HEK293 (cell line): ENCODE measurements at regions not wholly inside any gene's neighbourhood (a gene's known extent, or its start where the extent isn't known, plus 50 kb on each side); places are given as distances from the start of the nearest gene placed in this dataset.

Source experiments
- CTCF ChIA-PET: fragments of 350-600 bp; formaldehyde crosslinking; extraction: SDS; loops from one replicate; lab custom pipeline; 2021; ENCODE audit warnings: antibody characterized with exemption; lab: Yijun Ruan, JAX
- POLR2A ChIA-PET: fragments of 300-600 bp; formaldehyde crosslinking; extraction: SDS; loops from one replicate; lab custom pipeline; 2020; ENCODE audit warnings: antibody characterized with exemption, inconsistent platforms; lab: Yijun Ruan, JAX
- H3K27ac ChIP-seq: fragments of 200-500 bp; sonication (Bioruptor generic); 2 replicates; pipeline ENCODE4 v1.5.1; 2014; ENCODE audit warnings: low read depth, low read length, control low read depth, inconsistent platforms; ENCODE audit errors: extremely low read depth
- H3K36me3 ChIP-seq, 2 experiments: fragments of 200-500 bp in 1 of 2; sonication (Bioruptor generic) in 1 of 2; 1 replicate in 1 of 2; 2 replicates in 1 of 2; pipeline ENCODE4 v1.5.1; 2014 to 2017; ENCODE audit warnings: inconsistent platforms in 2 of 2, low read length in 2 of 2; ENCODE audit not compliant: control insufficient read depth in 2 of 2, insufficient read depth in 1 of 2
- H3K4me1 ChIP-seq: fragments of 200-500 bp; sonication (Bioruptor generic); 2 replicates; pipeline ENCODE4 v1.5.1; 2014; ENCODE audit warnings: mild to moderate bottlenecking, low read length, inconsistent platforms; ENCODE audit not compliant: control insufficient read depth, insufficient read depth
- H3K4me3 ChIP-seq: 2 replicates; pipeline ENCODE4 v1.5.1; 2011; ENCODE audit warnings: low read depth, mild to moderate bottlenecking, control low read depth, low read length, moderate library complexity
- H3K9me3 ChIP-seq: fragments of 200-500 bp; sonication (Bioruptor generic); 2 replicates; pipeline ENCODE4 v1.5.1; 2014; ENCODE audit warnings: low read depth, low read length, inconsistent platforms; ENCODE audit not compliant: control insufficient read depth, insufficient read depth
- MYNN ChIP-seq: fragments of 450-650 bp; formaldehyde crosslinking; IDR thresholded peaks from 2 replicates; pipeline ENCODE4 v1.5.1; 2016; ENCODE audit warnings: missing biosample characterization, missing genetic modification characterization, borderline replicate concordance
- PATZ1 ChIP-seq: fragments of 450-650 bp; formaldehyde crosslinking; IDR thresholded peaks from 2 replicates; pipeline ENCODE4 v1.5.1; 2016; ENCODE audit warnings: missing biosample characterization, missing genetic modification characterization
- SETDB1 ChIP-seq: IDR thresholded peaks from one replicate; pipeline ENCODE4 v1.6.1; 2017; ENCODE audit warnings: mild to moderate bottlenecking, low read length, moderate library complexity, mixed read lengths; ENCODE audit not compliant: insufficient read length
- TSHZ1 ChIP-seq: fragments of 450-650 bp; formaldehyde crosslinking; IDR thresholded peaks from 2 replicates; pipeline ENCODE4 v1.5.1; 2016; ENCODE audit warnings: missing biosample characterization, missing genetic modification characterization, borderline replicate concordance
- ZBTB21 ChIP-seq: fragments of 450-650 bp; formaldehyde crosslinking; IDR thresholded peaks from 2 replicates; pipeline ENCODE4 v1.5.1; 2017; ENCODE audit warnings: missing biosample characterization, missing genetic modification characterization
- ZBTB7A ChIP-seq: fragments of 450-650 bp; formaldehyde crosslinking; IDR thresholded peaks from 2 replicates; pipeline ENCODE4 v1.5.1; 2016; ENCODE audit warnings: low read depth, missing biosample characterization, missing genetic modification characterization
- ZNF114 ChIP-seq: fragments of 450-650 bp; formaldehyde crosslinking; IDR thresholded peaks from 2 replicates; pipeline ENCODE4 v1.5.0; 2017; ENCODE audit warnings: missing biosample characterization, missing genetic modification characterization
- ZNF184 ChIP-seq: fragments of 450-650 bp; IDR thresholded peaks from 2 replicates; pipeline ENCODE4 v1.5.1; 2018; ENCODE audit warnings: missing biosample characterization, mild to moderate bottlenecking, missing genetic modification characterization
- ZNF221 ChIP-seq: fragments of 450-650 bp; formaldehyde crosslinking; IDR thresholded peaks from 2 replicates; pipeline ENCODE4 v1.5.1; 2017; ENCODE audit warnings: missing biosample characterization, missing genetic modification characterization, borderline replicate concordance
- ZNF341 ChIP-seq: fragments of 450-650 bp; formaldehyde crosslinking; IDR thresholded peaks from 2 replicates; pipeline ENCODE4; 2016; ENCODE audit warnings: low read depth, missing biosample characterization, missing genetic modification characterization
- ZNF366 ChIP-seq: fragments of 450-650 bp; formaldehyde crosslinking; conservative IDR thresholded peaks from 2 replicates; pipeline ENCODE4 v1.5.1; 2016; ENCODE audit warnings: missing biosample characterization, missing genetic modification characterization
- ZNF501 ChIP-seq: fragments of 450-650 bp; formaldehyde crosslinking; IDR thresholded peaks from 2 replicates; pipeline ENCODE4 v1.5.1; 2016; ENCODE audit warnings: missing biosample characterization, missing genetic modification characterization
- ZNF558 ChIP-seq: fragments of 450-650 bp; formaldehyde crosslinking; IDR thresholded peaks from 2 replicates; pipeline ENCODE4 v1.5.1; 2016; ENCODE audit warnings: missing biosample characterization, missing genetic modification characterization
- ZNF610 ChIP-seq: fragments of 450-650 bp; formaldehyde crosslinking; IDR thresholded peaks from 2 replicates; pipeline ENCODE4 v1.5.1; 2016; ENCODE audit warnings: missing biosample characterization, missing genetic modification characterization, borderline replicate concordance
- ZNF692 ChIP-seq: fragments of 450-650 bp; formaldehyde crosslinking; IDR thresholded peaks from 2 replicates; pipeline ENCODE4 v1.5.1; 2016; ENCODE audit warnings: missing biosample characterization, missing genetic modification characterization
- ZNF747 ChIP-seq: fragments of 450-650 bp; formaldehyde crosslinking; IDR thresholded peaks from 2 replicates; pipeline ENCODE4 v1.5.1; 2016; ENCODE audit warnings: missing biosample characterization, missing genetic modification characterization
- TF ChIP-seq, protein P1 (sequence below): fragments of 450-650 bp; formaldehyde crosslinking; IDR thresholded peaks from 2 replicates; pipeline ENCODE4 v1.5.1; 2016; ENCODE audit warnings: missing biosample characterization, missing genetic modification characterization
- TF ChIP-seq, protein P2 (sequence below): fragments of 450-650 bp; formaldehyde crosslinking; IDR thresholded peaks from 2 replicates; pipeline ENCODE4 v1.5.1; 2016; ENCODE audit warnings: missing biosample characterization, missing genetic modification characterization

GRCh38 chr3:135416182-135416581, 549.3 kb upstream of the PPP2R3A start:
- ChIA-PET POLR2A (no interaction called here), CTCF (no interaction called here)
- H3K27ac ChIP-seq = no peak overlapping the region
- no peaks in the 10 kb centered on the region for H3K9me3 ChIP-seq
- H3K4me1 ChIP-seq = no peaks in the 10 kb centered on the region
- H3K4me3 ChIP-seq = no peak overlapping the region
- no peaks in the 10 kb centered on the region for H3K36me3 ChIP-seq
- no peak for TF ChIP-seq ZNF501 (tag by site-specific recombination)
- no peak for TF ChIP-seq ZNF610 (tag by site-specific recombination)
- TF ChIP-seq ZBTB21 = no peak
- TF ChIP-seq ZNF114 (tag by site-specific recombination) = no peak
- TF ChIP-seq, protein P1, sequence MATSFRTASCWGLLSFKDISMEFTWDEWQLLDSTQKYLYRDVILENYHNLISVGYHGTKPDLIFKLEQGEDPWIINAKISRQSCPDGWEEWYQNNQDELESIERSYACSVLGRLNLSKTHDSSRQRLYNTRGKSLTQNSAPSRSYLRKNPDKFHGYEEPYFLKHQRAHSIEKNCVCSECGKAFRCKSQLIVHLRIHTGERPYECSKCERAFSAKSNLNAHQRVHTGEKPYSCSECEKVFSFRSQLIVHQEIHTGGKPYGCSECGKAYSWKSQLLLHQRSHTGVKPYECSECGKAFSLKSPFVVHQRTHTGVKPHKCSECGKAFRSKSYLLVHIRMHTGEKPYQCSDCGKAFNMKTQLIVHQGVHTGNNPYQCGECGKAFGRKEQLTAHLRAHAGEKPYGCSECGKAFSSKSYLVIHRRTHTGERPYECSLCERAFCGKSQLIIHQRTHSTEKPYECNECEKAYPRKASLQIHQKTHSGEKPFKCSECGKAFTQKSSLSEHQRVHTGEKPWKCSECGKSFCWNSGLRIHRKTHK (tag by site-specific recombination) = no peak
- no peak for TF ChIP-seq MYNN (tag by site-specific recombination)
- no peak for TF ChIP-seq ZNF184 (tag by site-specific recombination)
- TF ChIP-seq ZNF747 (tag by site-specific recombination) = no peak
- TF ChIP-seq TSHZ1 (tag by site-specific recombination) = no peak
- no peak for TF ChIP-seq ZNF341 (tag by site-specific recombination)
- TF ChIP-seq, protein P2, sequence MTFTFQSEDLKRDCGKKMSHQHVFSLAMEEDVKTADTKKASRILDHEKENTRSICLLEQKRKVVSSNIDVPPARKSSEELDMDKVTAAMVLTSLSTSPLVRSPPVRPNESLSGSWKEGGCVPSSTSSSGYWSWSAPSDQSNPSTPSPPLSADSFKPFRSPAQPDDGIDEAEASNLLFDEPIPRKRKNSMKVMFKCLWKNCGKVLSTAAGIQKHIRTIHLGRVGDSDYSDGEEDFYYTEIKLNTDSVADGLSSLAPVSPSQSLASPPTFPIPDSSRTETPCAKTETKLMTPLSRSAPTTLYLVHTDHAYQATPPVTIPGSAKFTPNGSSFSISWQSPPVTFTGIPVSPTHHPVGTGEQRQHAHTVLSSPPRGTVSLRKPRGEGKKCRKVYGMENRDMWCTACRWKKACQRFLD = no peak
- no peak for TF ChIP-seq ZNF366
- no peak for TF ChIP-seq ZBTB7A
- TF ChIP-seq PATZ1 (tag by site-specific recombination) = no peak
- no peak for TF ChIP-seq SETDB1

- CTCF ChIA-PET = no interaction called here
- Histone ChIP-seq H3K4me1 (no peaks in the 10 kb centered on the region), H3K4me3 (no peak overlapping the region), H3K36me3 (no peaks in the 10 kb centered on the region), H3K27ac (no peak overlapping the region), H3K9me3 (no peaks in the 10 kb centered on the region)
- TF ChIP-seq ZNF221 (no peak), ZNF692 (tag by site-specific recombination) (no peak), ZNF558 (tag by site-specific recombination) (peak; percentile 95)
- POLR2A ChIA-PET = no interaction called here
These were observed 546.4 kb upstream of the PPP2R3A start for GRCh38 chr3:135419155-135419554.
